GM21390 (cell line): ENCODE measurements at regions not wholly inside any gene's neighbourhood (a gene's known extent, or its start where the extent isn't known, plus 50 kb on each side); places are given as distances from the start of the nearest gene placed in this dataset.
"Not testable (repeated sequence)": the region's sequence is repeated elsewhere in the genome, so short reads cannot be mapped to it uniquely, and the experiment has no call there.

ENCODE experiments used
- ATAC-seq: cut with Tn5 transposase; IDR thresholded peaks from one replicate; pipeline ENCODE4 v1.9.1; 2021; ENCODE audit not compliant: unreplicated experiment

GRCh38 chr18:71403501-71403900 lies 1114.7 kb downstream of the SOCS6 start:
- no peak for ATAC-seq

DNA sequence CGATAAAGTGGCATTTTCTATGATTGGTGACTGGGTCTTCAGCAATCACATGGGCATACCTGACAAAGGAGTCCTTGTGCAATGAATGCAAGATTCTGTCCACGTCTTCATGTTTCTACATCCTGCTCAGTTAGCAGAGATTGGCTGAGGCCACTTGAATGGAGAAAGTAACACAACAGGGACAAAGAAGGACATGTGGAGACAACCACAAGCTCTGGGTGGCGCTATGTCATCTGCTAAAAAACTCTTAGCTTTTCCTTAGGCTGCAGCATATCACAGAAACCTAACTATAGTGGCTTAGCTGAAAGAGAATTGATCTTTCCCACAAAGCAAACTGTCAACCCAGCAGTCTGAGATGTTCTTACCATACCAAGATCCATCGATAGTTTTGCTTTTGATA lies 1109.7 kb downstream of the SOCS6 start:
- no peak for ATAC-seq

DNA sequence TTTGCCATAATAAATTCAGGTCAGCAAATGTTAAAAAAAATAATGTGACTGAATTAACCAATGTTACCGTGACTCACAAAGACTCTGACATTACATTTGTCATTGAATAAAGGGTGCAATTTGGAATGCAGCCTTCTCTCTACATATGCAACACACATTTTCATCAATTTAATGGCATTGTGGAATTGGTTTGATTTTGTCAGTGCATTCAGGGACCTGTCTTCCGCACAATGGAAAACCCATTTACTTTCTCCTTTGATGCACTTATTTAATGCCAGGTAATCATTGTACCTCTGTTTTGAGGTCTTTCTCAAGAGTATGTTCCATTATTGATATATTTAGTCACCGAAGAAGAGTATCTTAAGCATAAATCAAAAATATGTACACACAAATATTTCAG lies 1099.3 kb downstream of the SOCS6 start:
- ATAC-seq: no peak

DNA sequence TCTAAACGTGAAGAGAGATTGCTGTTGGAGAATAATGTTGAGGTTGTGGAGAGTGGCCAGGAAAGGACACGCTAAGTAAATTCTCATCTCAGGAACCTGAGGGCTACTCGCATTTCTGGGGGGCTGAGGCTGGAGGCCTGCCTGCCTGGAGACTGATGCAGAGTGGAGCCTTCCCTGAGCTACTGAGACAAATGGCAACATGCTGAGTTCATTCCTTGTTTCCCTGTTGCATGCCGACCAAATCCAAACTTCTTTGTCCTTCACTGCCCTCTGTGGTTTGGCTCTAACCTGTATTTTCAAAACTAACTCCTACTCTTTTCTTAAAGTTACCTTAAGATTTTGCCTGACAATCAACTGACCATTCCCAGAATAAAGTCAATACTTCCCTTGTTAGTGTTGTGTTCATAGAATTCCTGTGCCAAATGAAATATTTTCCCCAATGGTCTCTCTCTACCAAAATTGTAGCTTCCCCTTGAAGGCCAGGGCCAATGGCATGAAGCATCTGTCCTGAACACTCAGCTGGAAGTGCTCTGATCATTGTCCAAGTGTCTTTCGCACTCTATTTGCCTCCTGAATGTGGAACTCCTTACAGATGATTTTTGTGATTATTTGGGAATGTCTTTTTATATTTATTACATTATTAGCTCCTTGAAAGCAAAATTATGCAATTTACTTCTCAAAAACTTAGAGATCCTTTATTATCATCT lies 1085.6 kb downstream of the SOCS6 start:
- ATAC-seq: no peak

DNA sequence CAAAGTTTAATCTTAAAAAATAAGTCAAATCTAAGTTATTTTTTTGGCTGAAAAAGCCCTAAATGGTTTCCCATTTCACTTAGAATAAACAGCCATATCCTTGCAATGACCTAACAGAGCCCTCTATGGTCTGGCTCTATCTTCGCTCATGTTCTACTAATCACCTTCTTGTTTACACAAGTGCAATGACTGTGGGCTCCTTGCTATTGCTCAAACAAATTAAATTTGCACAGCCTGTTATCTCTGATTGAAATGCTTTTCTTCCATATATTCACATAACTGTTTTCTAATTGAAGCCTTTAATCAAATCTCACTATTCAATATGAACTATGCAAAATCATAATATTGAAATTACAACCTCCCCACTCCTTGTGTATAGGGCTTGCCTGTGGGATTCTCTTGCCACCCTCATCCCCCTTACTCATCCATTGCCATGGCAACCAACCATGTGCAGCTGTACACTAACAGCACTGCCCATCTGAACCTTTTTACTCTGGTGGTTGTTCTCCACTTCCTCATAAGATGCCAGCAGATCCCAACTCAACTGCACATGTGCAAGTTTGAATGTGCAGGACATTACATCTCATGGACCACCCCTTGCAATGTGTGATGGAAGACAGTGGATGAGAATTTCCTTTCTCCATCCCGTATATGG lies 1083.2 kb downstream of the SOCS6 start:
- ATAC-seq: no peak

DNA sequence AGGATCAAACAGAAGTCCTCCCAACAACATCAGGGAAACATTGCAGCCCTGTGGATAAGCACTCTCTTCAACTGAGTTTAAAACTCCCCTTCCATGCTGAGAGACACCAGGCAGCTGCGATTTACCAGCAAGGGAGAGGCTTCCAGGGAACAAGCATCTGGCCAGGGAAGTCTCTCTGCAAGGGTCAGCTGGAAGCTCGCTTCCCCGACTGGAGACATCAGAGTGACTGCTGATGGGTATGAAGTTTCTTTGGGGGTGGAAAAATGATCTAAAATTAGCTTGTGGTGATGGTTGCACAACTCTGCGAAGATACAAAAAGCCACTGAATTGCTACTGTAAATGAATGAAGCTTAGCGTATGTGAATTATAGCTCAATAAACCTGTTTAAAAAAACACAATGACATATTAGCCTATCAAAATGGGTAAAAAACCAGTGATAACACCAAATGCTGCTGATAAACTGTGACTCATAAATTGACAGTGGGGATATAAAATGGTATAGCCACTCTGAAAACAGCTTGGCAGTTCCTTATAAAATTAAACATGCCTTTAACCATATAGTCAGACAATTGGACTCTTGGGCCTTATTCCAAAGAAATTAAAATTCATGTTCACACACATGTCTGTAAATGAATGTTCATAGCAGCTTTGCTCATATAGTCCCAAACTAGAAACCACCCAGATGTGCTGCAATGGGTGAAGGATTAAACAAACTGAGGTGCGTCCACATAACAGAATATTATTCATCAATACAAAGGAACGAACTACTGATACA lies 1082.0 kb downstream of the SOCS6 start:
- no peak for ATAC-seq

GRCh38 chr18:71370095-71370494 lies 1081.2 kb downstream of the SOCS6 start:
- no peak for ATAC-seq

GRCh38 chr18:71362140-71362539 lies 1073.3 kb downstream of the SOCS6 start:
- ATAC-seq: no peak

DNA sequence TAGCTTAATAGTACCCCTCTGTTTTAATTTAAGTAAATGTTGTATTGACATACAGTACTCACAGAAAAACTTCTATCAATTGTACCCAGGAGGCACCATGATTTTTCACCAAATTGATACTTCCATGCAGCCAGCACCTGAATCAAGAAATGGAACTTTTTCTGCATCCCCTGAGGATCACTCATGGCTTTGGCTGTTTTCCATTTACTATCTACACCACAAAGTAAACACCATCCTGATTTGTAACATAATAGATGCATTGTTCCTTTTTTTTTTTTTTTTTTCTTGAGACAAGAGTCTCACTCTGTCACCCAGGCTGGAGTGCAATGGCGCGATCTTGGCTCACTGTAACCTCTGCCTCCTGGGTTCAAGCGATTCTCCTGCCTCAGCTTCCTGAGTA lies 1066.8 kb downstream of the SOCS6 start:
- not testable (repeated sequence) for ATAC-seq

GRCh38 chr18:71352618-71353017 lies 1063.8 kb downstream of the SOCS6 start:
- no peak for ATAC-seq

- no peak for ATAC-seq
Observed at GRCh38 chr18:71336576-71337210, 1047.8 kb downstream of the SOCS6 start.

GRCh38 chr18:71329563-71329962 lies 1040.7 kb downstream of the SOCS6 start:
- no peak for ATAC-seq

DNA sequence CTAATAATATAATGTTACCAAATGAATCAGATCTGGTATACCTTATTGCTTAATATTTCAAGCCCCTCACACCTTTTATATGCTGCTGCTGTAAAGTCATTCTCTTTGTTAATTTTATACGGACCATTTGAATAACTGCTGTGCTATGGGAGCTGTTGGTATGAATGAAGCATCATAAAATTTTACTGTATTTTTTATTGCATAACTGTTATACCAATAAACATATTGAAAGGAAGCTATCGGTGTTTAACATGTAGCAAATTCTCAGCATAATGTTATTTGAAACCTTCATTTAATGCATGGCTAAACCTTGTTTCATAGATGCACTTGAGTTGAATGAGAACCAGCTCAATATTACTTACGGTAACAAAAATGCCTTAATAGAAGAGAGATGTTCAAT lies 1040.3 kb downstream of the SOCS6 start:
- ATAC-seq: no peak

GRCh38 chr18:71327850-71328249 lies 1039.0 kb downstream of the SOCS6 start:
- ATAC-seq: no peak

GRCh38 chr18:71327441-71327840 lies 1038.6 kb downstream of the SOCS6 start:
- ATAC-seq: no peak

- no peak for ATAC-seq
Observed at GRCh38 chr18:71326826-71327225, 1038.0 kb downstream of the SOCS6 start.

GRCh38 chr18:71324356-71324755 lies 1035.5 kb downstream of the SOCS6 start:
- no peak for ATAC-seq

GRCh38 chr18:71322201-71322600 lies 1033.4 kb downstream of the SOCS6 start:
- ATAC-seq: no peak

GRCh38 chr18:71321319-71321718 lies 1032.5 kb downstream of the SOCS6 start:
- no peak for ATAC-seq

DNA sequence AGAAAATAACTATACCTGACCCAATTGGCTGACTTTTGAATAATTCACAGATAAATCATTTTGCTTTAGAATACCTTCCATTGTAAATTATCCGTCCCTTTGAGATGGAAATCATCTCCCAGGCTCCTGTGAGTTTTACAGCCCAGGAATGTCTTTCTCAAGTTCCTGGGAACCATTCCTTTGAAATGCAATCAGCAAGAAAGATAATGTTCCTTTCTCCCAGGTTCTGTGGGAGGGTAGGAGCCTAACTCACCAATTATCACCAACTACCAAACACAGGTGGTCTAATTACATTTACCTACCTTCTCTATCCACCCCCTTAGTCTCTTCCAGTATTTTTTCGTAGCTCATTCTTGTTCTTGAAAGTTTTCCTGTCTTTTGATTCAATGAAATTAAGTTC lies 1016.0 kb downstream of the SOCS6 start:
- ATAC-seq: no peak

- not testable (repeated sequence) for ATAC-seq
Observed at GRCh38 chr18:71303743-71304142, 1014.9 kb downstream of the SOCS6 start.

DNA sequence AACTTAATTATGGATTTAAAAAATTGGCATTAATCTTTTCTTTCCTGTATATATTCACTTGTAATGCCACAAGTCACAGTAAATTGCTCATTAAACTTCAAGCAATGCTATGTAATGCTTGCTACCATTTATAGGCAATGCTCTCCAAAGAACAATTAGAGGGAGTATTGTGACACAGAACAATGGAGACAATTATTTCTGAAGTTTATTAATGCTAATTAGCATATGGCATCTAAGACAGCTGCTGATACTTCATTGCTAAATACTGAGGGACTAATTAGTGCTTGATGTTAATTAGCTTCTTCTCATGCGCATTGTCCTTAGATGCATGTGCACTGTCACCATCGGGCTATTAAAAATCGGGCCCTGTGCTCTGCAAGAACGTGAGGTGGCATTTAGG lies 1012.8 kb downstream of the SOCS6 start:
- ATAC-seq: no peak
